A673 (cell line): ENCODE measurements at regions not wholly inside any gene's neighbourhood (a gene's known extent, or its start where the extent isn't known, plus 50 kb on each side); places are given as distances from the start of the nearest gene placed in this dataset.

Experiments used
- BruUV-seq: library from RNA; stranded (reverse); fragments of 400-500 nt; replicated peaks from 2 replicates; lab custom pipeline; 2021; lab: Mats Ljungman, UMichigan
- CTCF ChIA-PET: fragments of 300-600 bp; sonication (Branson Sonifier 250); formaldehyde crosslinking; loops from one replicate; lab custom pipeline; 2022; ENCODE audit warnings: antibody characterized with exemption; lab: Charles Lee
- POLR2A ChIA-PET: fragments of 300-600 bp; sonication (Branson Sonifier 250); formaldehyde crosslinking; loops from one replicate; lab custom pipeline; 2022; ENCODE audit warnings: antibody characterized with exemption; ENCODE audit not compliant: low non-redundant PET; lab: Charles Lee
- DNase-seq: peaks from one replicate; pipeline ENCODE4 v3.0.0-alpha.2; 2015; ENCODE audit warnings: low spot score
- H3K27ac ChIP-seq: fragments of 200-600 bp; sonication (generic); 2 replicates; pipeline ENCODE4 v1.5.1; 2016; ENCODE audit warnings: mixed run types, low read depth, mild to moderate bottlenecking, mixed read lengths, antibody characterized with exemption, low read length; ENCODE audit not compliant: poor library complexity, severe bottlenecking
- H3K27me3 ChIP-seq: fragments of 200-600 bp; sonication (generic); replicated peaks from 2 replicates; pipeline ENCODE4 v1.6.1; 2017; ENCODE audit warnings: mixed run types, low read depth, mild to moderate bottlenecking, mixed read lengths, antibody characterized with exemption, low read length; ENCODE audit not compliant: insufficient read depth, poor library complexity
- H3K36me3 ChIP-seq: fragments of 200-600 bp; sonication (generic); 2 replicates; pipeline ENCODE4 v1.6.1; 2016; ENCODE audit warnings: mixed run types, mild to moderate bottlenecking, mixed read lengths, antibody characterized with exemption, low read length; ENCODE audit not compliant: insufficient read depth, poor library complexity, severe bottlenecking
- H3K4me1 ChIP-seq: fragments of 200-600 bp; sonication (generic); 2 replicates; pipeline ENCODE4 v1.6.1; 2017; ENCODE audit warnings: mixed run types, mild to moderate bottlenecking, mixed read lengths, antibody characterized with exemption, low read length; ENCODE audit not compliant: insufficient read depth, poor library complexity, severe bottlenecking
- H3K4me3 ChIP-seq: fragments of 200-600 bp; sonication (generic); 2 replicates; pipeline ENCODE4 v1.5.1; 2016; ENCODE audit warnings: low read depth, mixed run types, mild to moderate bottlenecking, mixed read lengths, low read length; ENCODE audit not compliant: poor library complexity, severe bottlenecking
- H3K9me3 ChIP-seq: fragments of 200-600 bp; sonication (generic); 2 replicates; pipeline ENCODE4 v1.6.1; 2016; ENCODE audit warnings: mixed run types, low read depth, mild to moderate bottlenecking, mixed read lengths, antibody characterized with exemption, low read length; ENCODE audit not compliant: poor library complexity, severe bottlenecking
- CTCF ChIP-seq: fragments of 300-800, 200-600 bp; sonication (generic); conservative IDR thresholded peaks from 2 replicates; pipeline ENCODE4 v1.5.1; 2017; ENCODE audit warnings: low read depth, mild to moderate bottlenecking, antibody characterized with exemption, low read length, moderate library complexity, mixed read lengths
- EZH2 ChIP-seq: fragments of 200-600 bp; sonication (generic); IDR thresholded peaks from 2 replicates; pipeline ENCODE4 v1.6.1; 2017; ENCODE audit warnings: borderline replicate concordance, low read depth, mild to moderate bottlenecking, mixed read lengths, antibody characterized with exemption, low read length; ENCODE audit not compliant: poor library complexity, severe bottlenecking
- intact Hi-C: fragments of 100-400 bp; cut with micrococcal nuclease; formaldehyde crosslinking; loops from one replicate; pipeline ENCODE4 v1.10.0; 2022; ENCODE audit not compliant: unreplicated experiment

GRCh38 chr7:118041251-118041878 lies 142.6 kb upstream of the LSM8 start:
- no peak overlapping the region for H3K4me3 ChIP-seq
- no peaks in the 10 kb centered on the region for H3K36me3 ChIP-seq
- peak; percentile 9 for DNase-seq
- intact Hi-C loops = no loop called here
- BruUV-seq = no TSS peak
- no peaks in the 10 kb centered on the region for H3K9me3 ChIP-seq
- TF ChIP-seq EZH2 (no peak), CTCF (no peak)
- H3K4me1 ChIP-seq = peaks cover 7% of the 10 kb centered on the region
- POLR2A ChIA-PET = no interaction called here
- CTCF ChIA-PET = no interaction called here
- H3K27me3 ChIP-seq = no peaks in the 10 kb centered on the region
- H3K27ac ChIP-seq = no peak overlapping the region

DNA sequence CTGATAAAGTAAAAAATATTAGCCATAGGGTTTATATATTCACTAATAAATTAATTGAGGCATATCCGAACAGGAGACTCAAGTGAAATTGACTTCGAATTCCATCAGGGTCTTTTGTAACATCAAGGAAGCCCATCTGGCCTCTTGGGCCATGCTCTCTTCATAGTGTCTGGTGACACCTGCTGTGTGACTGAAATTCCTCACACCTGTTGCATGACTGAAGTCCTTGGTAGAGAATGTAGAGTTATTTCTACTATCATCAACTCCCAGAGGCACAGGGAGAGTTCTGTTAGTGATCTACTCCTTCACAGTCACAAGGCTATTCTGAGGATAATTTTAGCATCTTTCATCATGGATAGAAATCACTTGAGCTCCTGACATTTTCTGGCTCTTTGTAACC lies 138.3 kb upstream of the LSM8 start:
- H3K36me3 ChIP-seq = no peaks in the 10 kb centered on the region
- CTCF ChIA-PET = interaction anchor here (0.6 kb wide), 1 partner anchor 330 kb away, joined by 3 read pairs; no protein-coding TSS in a partner anchor
- no peak for DNase-seq
- peaks cover 7% of the 10 kb centered on the region for H3K4me1 ChIP-seq
- no peaks in the 10 kb centered on the region for H3K27me3 ChIP-seq
- H3K4me3 ChIP-seq = no peak overlapping the region
- POLR2A ChIA-PET = no interaction called here
- no peaks in the 10 kb centered on the region for H3K9me3 ChIP-seq
- H3K27ac ChIP-seq = no peak overlapping the region
- TF ChIP-seq CTCF (no peak), EZH2 (no peak)
- no TSS peak for BruUV-seq
- intact Hi-C loops = no loop called here

DNA sequence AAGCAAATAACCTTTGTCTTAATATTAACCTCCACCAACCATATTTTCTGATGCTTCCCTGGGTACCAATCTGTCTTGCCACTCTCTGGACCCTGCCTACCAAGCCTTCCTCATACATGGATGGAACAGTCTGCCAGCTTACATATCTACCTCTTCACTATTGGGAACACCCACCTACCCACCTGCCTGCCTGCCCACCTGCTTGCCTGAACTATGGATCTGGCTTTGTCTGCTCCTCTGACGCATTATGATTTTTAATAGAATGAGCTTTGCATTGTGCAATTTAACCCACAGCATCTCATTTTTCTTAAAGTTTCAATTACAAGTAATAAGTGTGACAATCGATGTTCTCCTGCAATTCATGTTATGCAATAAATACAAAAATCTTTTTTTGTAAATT lies 137.9 kb upstream of the LSM8 start:
- no peak for DNase-seq
- Histone ChIP-seq H3K36me3 (no peaks in the 10 kb centered on the region), H3K4me1 (peaks cover 5% of the 10 kb centered on the region), H3K9me3 (no peaks in the 10 kb centered on the region), H3K4me3 (no peak overlapping the region), H3K27ac (no peak overlapping the region), H3K27me3 (no peaks in the 10 kb centered on the region)
- ChIA-PET POLR2A (no interaction called here), CTCF (interaction anchor here (0.6 kb wide), 1 partner anchor 330 kb away, joined by 3 read pairs; no protein-coding TSS in a partner anchor)
- intact Hi-C loops = no loop called here
- no TSS peak for BruUV-seq
- TF ChIP-seq EZH2 = no peak
- TF ChIP-seq CTCF = no peak
